HG02623 (cell line): ENCODE measurements at regions not wholly inside any gene's neighbourhood (a gene's known extent, or its start where the extent isn't known, plus 50 kb on each side); places are given as distances from the start of the nearest gene placed in this dataset.
"Not testable (repeated sequence)": the region's sequence is repeated elsewhere in the genome, so short reads cannot be mapped to it uniquely, and the experiment has no call there.

Experiments
- ATAC-seq: cut with Tn5 transposase; IDR thresholded peaks from one replicate; pipeline ENCODE4 v1.9.1; 2021; ENCODE audit warnings: moderate library complexity; ENCODE audit not compliant: unreplicated experiment

DNA sequence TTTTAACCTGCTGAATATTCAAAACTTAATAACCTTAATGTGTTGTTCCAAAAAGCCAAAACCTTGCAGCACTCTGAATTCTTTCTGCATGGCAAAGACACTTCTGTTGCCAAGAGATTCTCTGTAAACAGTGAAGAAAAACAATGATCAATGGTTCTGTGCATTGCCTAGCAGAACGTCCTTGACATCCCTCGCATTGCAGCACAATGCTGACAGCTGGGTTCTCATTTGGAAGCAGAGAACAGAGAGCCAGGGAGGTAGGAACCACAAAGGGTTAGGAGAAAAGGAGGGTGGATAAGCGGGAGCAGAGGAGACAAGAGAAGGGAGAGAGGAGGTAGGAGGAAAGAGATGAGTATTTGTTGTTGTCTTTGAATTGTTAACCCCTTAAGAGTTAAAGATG is 501.1 kb downstream of the NAV3 start:
- ATAC-seq = no peak

- no peak for ATAC-seq
These were observed 507.5 kb downstream of the NAV3 start for GRCh38 chr12:78338054-78338785.

DNA sequence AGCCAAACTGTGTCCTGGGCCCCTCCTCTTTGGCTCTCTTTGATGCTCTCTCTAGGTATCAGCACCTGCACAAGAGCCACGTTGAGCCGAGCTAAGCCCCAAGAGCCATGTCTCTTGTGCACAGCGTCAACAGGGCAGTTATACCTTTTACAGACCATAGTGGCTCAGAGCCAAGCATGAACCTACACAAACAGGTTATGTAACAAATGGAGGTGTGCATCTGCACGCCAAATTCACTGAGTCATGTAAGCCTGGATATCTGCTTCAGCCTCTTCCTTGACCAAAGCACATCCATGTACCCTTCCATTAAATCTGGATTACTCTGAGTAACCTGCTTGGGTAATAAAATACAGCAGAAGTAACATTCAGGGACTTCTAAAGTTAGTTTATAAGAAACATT is 509.7 kb downstream of the NAV3 start:
- ATAC-seq = no peak

- ATAC-seq = no peak
These were observed 513.0 kb downstream of the NAV3 start for GRCh38 chr12:78343657-78344056.

GRCh38 chr12:78359520-78359919 is 505.1 kb upstream of the SYT1 start:
- no peak for ATAC-seq

DNA sequence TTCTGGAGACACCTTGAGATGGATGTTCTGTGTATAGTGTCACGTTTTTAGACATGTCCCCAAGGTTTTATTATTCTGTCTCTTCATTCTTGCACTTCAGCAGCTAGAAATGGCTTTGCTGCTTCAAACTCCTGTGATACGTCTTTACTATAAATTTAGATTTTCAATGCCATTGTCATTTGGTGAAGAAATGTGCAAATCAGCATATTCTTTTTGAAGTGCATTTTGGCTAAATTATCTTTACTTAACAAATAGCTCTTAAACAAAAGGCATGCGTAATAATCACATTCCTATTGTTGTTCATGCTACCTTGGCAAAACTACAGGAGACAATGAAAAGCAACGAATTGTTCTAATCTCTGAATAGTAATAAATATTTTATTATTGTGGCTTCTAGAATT is 502.9 kb upstream of the SYT1 start:
- ATAC-seq = no peak

- no peak for ATAC-seq
These were observed 493.3 kb upstream of the SYT1 start for GRCh38 chr12:78371284-78371683.

DNA sequence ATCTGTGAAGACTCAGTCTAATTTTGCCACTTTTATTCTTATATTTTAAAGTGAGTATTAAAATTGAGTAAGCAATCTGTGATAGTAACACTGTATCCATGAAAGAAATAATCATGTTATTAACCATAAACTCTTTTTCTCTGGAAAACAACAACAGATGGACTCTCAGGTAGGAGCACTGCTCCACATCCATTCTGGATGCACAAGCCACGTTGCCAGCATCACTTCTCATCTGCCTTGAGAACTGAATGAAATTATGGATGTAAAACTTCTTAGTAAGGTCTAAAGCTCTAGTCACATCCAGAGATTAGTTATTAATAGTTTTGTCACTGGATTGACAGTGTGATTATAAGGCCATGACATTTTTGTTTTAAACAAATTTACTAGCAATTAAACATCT is 489.1 kb upstream of the SYT1 start:
- no peak for ATAC-seq

DNA sequence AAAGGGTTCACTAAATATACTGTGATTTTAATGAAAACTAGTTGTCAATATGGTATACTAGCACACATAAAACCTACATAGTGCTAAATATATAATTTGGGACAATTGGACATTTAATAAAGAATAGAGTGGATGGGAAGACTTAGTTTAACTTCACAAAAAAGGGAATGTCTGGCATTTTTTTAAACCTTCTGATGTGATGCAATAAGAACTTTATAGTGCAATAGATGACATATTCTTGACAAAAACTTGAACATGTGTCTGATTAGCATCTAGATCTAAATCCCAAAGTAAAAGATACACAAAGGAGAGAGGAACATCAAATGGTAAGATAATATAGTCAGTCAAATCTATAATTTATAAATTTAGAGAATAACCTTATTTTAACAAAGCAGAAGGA is 488.3 kb upstream of the SYT1 start:
- ATAC-seq = no peak

DNA sequence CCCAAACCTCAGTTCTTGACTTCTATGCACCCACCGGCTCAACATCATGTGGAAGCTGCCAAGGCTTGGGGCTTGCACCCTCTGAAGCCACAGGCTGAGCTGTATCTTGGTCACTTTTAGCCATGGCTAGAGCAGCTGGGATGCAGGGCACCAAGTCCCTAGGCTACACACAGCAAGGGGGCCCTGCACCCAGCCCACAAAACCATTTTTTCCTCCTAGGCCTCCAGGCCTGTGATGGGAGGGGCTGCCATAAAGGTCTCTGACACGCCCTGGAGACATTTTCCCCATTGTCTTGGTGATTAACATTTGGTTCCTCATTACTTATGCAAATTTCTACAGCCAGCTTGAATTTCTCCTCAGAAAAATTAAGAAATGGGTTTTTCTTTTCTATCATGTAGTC is 485.5 kb upstream of the SYT1 start:
- ATAC-seq = not testable (repeated sequence)

GRCh38 chr12:78383414-78383813 is 481.2 kb upstream of the SYT1 start:
- no peak for ATAC-seq

GRCh38 chr12:78384541-78384940 is 480.0 kb upstream of the SYT1 start:
- ATAC-seq = no peak

DNA sequence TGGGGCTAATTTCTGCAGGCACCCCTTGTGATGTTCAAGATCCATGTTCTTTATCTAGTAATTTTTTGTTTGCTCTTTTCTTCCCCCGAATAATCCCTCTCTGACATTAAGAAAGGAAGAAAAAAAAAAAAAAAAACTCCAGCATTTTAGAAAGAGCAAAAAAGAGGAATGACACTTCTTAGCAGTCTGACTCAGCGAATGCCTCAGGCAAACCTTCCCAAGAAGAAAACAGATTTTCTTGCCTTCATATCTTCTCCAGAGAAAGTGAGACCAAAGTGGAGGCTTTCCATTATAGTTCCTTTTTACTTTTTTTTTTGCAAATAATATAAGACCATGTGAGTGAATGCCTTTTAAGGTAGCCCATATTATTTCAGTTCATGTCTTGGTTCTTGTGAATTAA is 479.0 kb upstream of the SYT1 start:
- no peak for ATAC-seq

DNA sequence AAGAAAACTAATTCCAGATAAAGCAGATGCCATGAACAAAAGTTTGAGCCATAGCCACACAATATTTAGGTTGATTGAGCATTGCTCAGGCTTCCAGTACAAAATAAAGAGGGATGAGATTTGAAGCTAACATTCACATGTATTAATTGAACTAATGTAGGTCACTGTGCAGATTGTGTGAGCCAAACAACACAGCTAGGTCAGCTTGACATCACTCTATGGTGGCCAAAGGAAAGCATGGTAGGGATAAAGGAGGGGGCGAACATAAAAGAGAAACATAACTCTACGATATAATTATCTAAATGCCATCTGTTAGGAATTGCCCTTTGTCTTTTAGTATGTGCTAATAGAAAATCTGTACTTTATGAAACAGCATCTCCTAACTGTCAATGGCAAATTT is 477.7 kb upstream of the SYT1 start:
- ATAC-seq = no peak

DNA sequence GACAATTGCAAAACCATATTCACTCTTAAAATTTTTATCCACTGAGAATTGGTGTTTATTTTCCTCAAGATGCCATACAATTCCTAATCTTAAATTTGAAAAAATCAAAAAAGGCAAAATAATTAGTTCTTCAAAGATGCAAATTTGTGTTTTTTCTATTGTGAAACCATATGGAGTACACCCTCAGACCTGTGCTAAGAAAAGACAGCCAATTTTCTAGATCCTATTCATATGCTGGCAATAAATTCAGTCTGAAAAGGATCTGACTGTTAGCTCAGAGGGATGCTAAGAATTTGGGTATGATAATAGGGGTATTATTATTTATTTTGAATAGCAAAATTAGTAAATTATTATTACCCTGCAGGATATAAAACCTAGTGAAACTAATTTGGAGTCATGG is 476.9 kb upstream of the SYT1 start:
- no peak for ATAC-seq

DNA sequence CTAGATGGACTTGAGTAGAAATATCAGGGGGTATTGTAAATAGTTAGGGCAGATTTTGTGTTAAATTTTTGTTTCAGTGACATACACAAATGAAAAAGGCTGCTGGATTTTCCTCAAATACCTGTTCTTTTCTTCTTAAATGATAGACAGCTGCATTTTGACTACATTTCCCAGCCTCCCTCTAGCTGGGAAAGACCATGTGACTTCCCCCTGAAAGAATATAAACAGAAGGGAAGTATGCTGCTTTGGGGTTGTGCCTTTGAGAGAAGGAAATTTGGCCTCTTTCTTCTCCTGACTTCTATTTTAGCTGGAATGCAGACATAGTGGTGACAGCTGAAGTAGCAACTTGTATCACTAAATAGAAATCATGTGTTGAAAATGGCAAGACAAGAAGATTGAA is 476.1 kb upstream of the SYT1 start:
- no peak for ATAC-seq

- ATAC-seq = no peak
These were observed 473.7 kb upstream of the SYT1 start for GRCh38 chr12:78390920-78391319.

GRCh38 chr12:78392918-78393317 is 471.7 kb upstream of the SYT1 start:
- no peak for ATAC-seq

DNA sequence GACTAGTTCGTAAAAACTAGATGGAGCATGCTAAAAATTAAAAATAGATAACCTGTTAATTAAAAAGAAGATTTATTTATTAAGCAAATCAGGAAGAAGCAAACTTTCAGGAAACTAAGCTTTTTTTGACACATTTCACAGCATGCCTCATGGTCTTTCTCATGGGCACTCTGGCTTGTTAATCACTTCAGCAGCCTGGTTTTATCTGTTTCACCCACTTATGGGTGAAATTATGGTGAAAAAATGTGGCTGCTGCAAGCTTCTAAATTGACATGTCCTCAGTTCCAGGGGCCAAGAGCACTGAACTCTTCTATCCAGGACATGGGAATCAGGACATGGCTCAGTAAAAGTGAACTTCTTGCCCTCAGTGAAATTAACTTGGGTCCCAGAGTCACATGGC is 468.6 kb upstream of the SYT1 start:
- ATAC-seq = no peak

DNA sequence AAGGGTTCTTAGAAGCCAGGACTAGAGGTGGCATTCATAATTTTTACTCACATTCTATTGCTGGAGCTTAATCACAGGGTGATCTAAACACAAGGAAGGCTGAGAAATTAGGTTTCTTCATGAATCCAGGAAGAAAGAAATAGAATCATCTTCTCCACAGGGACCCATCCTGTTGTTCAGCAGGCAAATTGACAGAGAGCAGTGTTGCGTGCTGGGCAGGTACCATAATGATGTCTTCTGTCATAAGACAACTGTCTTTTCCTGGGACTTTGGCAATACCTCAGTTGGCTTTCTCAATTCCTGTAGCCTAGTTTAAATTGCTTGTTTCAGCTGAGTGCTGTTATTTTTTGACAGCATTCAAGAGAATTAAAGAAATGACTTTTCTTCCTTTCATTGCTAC is 468.0 kb upstream of the SYT1 start:
- ATAC-seq = no peak

GRCh38 chr12:78398750-78399149 is 465.8 kb upstream of the SYT1 start:
- ATAC-seq = no peak

GRCh38 chr12:78402366-78403134 is 462.0 kb upstream of the SYT1 start:
- no peak for ATAC-seq

DNA sequence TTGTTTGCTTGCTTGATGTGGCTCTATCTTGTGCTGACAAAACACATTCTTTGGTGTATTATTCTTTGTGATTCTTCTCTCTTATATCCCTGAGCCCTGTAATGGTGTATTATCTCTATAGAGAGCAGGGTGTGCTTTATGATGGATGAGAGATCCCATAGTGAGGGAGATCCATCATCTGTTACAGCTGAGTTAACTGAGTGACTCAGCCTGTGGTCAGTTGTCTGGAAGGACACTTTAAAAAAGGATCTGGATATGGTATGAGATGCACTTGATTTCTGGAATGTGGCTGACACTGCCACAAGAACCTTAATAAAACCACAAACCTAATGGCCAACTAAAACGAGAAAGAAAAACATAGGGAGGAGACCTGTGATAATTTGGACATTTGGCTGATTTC is 461.4 kb upstream of the SYT1 start:
- ATAC-seq = no peak
